GM18511 (cell line): ENCODE measurements at regions not wholly inside any gene's neighbourhood (a gene's known extent, or its start where the extent isn't known, plus 50 kb on each side); places are given as distances from the start of the nearest gene placed in this dataset.

Experiments
- ATAC-seq: cut with Tn5 transposase; IDR thresholded peaks from one replicate; pipeline ENCODE4 v1.9.1; 2021; ENCODE audit warnings: mild to moderate bottlenecking, moderate library complexity; ENCODE audit not compliant: unreplicated experiment

- ATAC-seq = peak; percentile 54
Measured at GRCh38 chr13:106919133-106919532, 351.2 kb upstream of the ARGLU1 start.

GRCh38 chr13:106918557-106918860 is 350.6 kb upstream of the ARGLU1 start:
- ATAC-seq = no peak

- ATAC-seq = peak; percentile 93
Measured at GRCh38 chr13:106917673-106918556, 350.0 kb upstream of the ARGLU1 start.

- ATAC-seq = no peak
Measured at GRCh38 chr13:106917024-106917571, 349.2 kb upstream of the ARGLU1 start.

- ATAC-seq = no peak
Measured at GRCh38 chr13:106916329-106916976, 348.5 kb upstream of the ARGLU1 start.

GRCh38 chr13:106915146-106915545 is 347.2 kb upstream of the ARGLU1 start:
- no peak for ATAC-seq

GRCh38 chr13:106911627-106912026 is 343.7 kb upstream of the ARGLU1 start:
- no peak for ATAC-seq

- no peak for ATAC-seq
Measured at GRCh38 chr13:106911020-106911419, 343.1 kb upstream of the ARGLU1 start.

- no peak for ATAC-seq
Measured at GRCh38 chr13:106906426-106906996, 338.6 kb upstream of the ARGLU1 start.

GRCh38 chr13:106905380-106906162 is 337.6 kb upstream of the ARGLU1 start:
- ATAC-seq = no peak

GRCh38 chr13:106899442-106899841 is 331.5 kb upstream of the ARGLU1 start:
- no peak for ATAC-seq

GRCh38 chr13:106898231-106898630 is 330.3 kb upstream of the ARGLU1 start:
- no peak for ATAC-seq

- ATAC-seq = no peak
Measured at GRCh38 chr13:106888148-106888547, 320.2 kb upstream of the ARGLU1 start.

- no peak for ATAC-seq
Measured at GRCh38 chr13:106887686-106888085, 319.7 kb upstream of the ARGLU1 start.

- no peak for ATAC-seq
Measured at GRCh38 chr13:106883976-106884375, 316.0 kb upstream of the ARGLU1 start.

GRCh38 chr13:106882246-106882645 is 314.3 kb upstream of the ARGLU1 start:
- ATAC-seq = no peak

- no peak for ATAC-seq
Measured at GRCh38 chr13:106879806-106880205, 311.9 kb upstream of the ARGLU1 start.

GRCh38 chr13:106874323-106874722 is 306.4 kb upstream of the ARGLU1 start:
- no peak for ATAC-seq

GRCh38 chr13:106873810-106874209 is 305.9 kb upstream of the ARGLU1 start:
- ATAC-seq = no peak

GRCh38 chr13:106867249-106867648 is 299.3 kb upstream of the ARGLU1 start:
- ATAC-seq = no peak
